NCI-H128 (cell line): ENCODE measurements at regions not wholly inside any gene's neighbourhood (a gene's known extent, or its start where the extent isn't known, plus 50 kb on each side); places are given as distances from the start of the nearest gene placed in this dataset.

ENCODE experiments used
- DNase-seq: peaks from one replicate; lab custom pipeline; 2025; ENCODE audit not compliant: unreplicated experiment; lab: John Stamatoyannopoulos, UW

- DNase-seq: no peak
Measured at GRCh38 chr10:113458451-113458850, 94.4 kb upstream of the HABP2 start.

- DNase-seq: no peak
Measured at GRCh38 chr10:113458944-113459343, 93.9 kb upstream of the HABP2 start.

GRCh38 chr10:113459626-113460280 is 93.1 kb upstream of the HABP2 start:
- DNase-seq: no peak

- no peak for DNase-seq
Measured at GRCh38 chr10:113463083-113463482, 89.8 kb upstream of the HABP2 start.

- no peak for DNase-seq
Measured at GRCh38 chr10:113463777-113464176, 89.1 kb upstream of the HABP2 start.

GRCh38 chr10:113469796-113470195 is 83.1 kb upstream of the HABP2 start:
- no peak for DNase-seq

GRCh38 chr10:113470372-113471240 is 82.2 kb upstream of the HABP2 start:
- DNase-seq: no peak

- no peak for DNase-seq
Measured at GRCh38 chr10:113471241-113471996, 81.4 kb upstream of the HABP2 start.

- DNase-seq: no peak
Measured at GRCh38 chr10:113473011-113473410, 79.8 kb upstream of the HABP2 start.

- DNase-seq: no peak
Measured at GRCh38 chr10:113473851-113474250, 79.0 kb upstream of the HABP2 start.

GRCh38 chr10:113474752-113475151 is 78.1 kb upstream of the HABP2 start:
- no peak for DNase-seq

GRCh38 chr10:113475381-113475807 is 77.5 kb upstream of the HABP2 start:
- DNase-seq: no peak

GRCh38 chr10:113476191-113476590 is 76.7 kb upstream of the HABP2 start:
- DNase-seq: no peak

- no peak for DNase-seq
Measured at GRCh38 chr10:113476673-113477072, 76.2 kb upstream of the HABP2 start.

GRCh38 chr10:113477451-113477850 is 75.4 kb upstream of the HABP2 start:
- DNase-seq: no peak

GRCh38 chr10:113479346-113480080 is 73.3 kb upstream of the HABP2 start:
- no peak for DNase-seq

- DNase-seq: no peak
Measured at GRCh38 chr10:113480081-113480360, 72.8 kb upstream of the HABP2 start.

- no peak for DNase-seq
Measured at GRCh38 chr10:113480851-113481502, 71.9 kb upstream of the HABP2 start.

- no peak for DNase-seq
Measured at GRCh38 chr10:113484487-113484886, 68.4 kb upstream of the HABP2 start.

GRCh38 chr10:113485736-113486135 is 67.1 kb upstream of the HABP2 start:
- DNase-seq: no peak

- no peak for DNase-seq
Measured at GRCh38 chr10:113486531-113486930, 66.3 kb upstream of the HABP2 start.
